Retinal pigment epithelial cell (primary cell): ENCODE measurements at regions not wholly inside any gene's neighbourhood (a gene's known extent, or its start where the extent isn't known, plus 50 kb on each side); places are given as distances from the start of the nearest gene placed in this dataset.

Experiments used
- DNase-seq: peaks from one replicate; pipeline ENCODE4 v3.0.0-alpha.2; 2010; ENCODE audit warnings: low read depth
- H3K4me3 ChIP-seq: 2 replicates; pipeline ENCODE4 v1.5.1; 2011; ENCODE audit warnings: mild to moderate bottlenecking, low read length, control low read depth, moderate library complexity
- CTCF ChIP-seq: conservative IDR thresholded peaks from 2 replicates; pipeline ENCODE4 v1.5.1; 2011; ENCODE audit warnings: low read depth, low read length, control low read depth, inconsistent platforms

- H3K4me3 ChIP-seq, result no peak overlapping the region
- no peak for TF ChIP-seq CTCF
- DNase-seq, result no peak
Measured at GRCh38 chr5:38115318-38115827, 143.0 kb upstream of the EGFLAM start.

- no peak overlapping the region for H3K4me3 ChIP-seq
- no peak for DNase-seq
- no peak for TF ChIP-seq CTCF
Measured at GRCh38 chr5:38113880-38114279, 144.5 kb upstream of the EGFLAM start.

- no peak for TF ChIP-seq CTCF
- no peak for DNase-seq
- no peak overlapping the region for H3K4me3 ChIP-seq
Measured at GRCh38 chr5:38113456-38113855, 144.9 kb upstream of the EGFLAM start.

- TF ChIP-seq CTCF, result no peak
- DNase-seq, result no peak
- no peak overlapping the region for H3K4me3 ChIP-seq
Measured at GRCh38 chr5:38112938-38113337, 145.4 kb upstream of the EGFLAM start.

- H3K4me3 ChIP-seq, result no peak overlapping the region
- DNase-seq, result no peak
- TF ChIP-seq CTCF, result no peak
Measured at GRCh38 chr5:38110130-38110529, 148.2 kb upstream of the EGFLAM start.

GRCh38 chr5:38107096-38107495 lies 151.3 kb upstream of the EGFLAM start:
- H3K4me3 ChIP-seq, result no peak overlapping the region
- no peak for TF ChIP-seq CTCF
- DNase-seq, result no peak

GRCh38 chr5:38105801-38106200 lies 152.6 kb upstream of the EGFLAM start:
- no peak overlapping the region for H3K4me3 ChIP-seq
- TF ChIP-seq CTCF, result no peak
- DNase-seq, result no peak
